Glomerular visceral epithelial cell (primary cell): ENCODE measurements at regions not wholly inside any gene's neighbourhood (a gene's known extent, or its start where the extent isn't known, plus 50 kb on each side); places are given as distances from the start of the nearest gene placed in this dataset.

Source experiments
- DNase-seq: peaks from one replicate; pipeline ENCODE4 v3.0.0-alpha.2; 2016; ENCODE audit errors: extremely low spot score

DNA sequence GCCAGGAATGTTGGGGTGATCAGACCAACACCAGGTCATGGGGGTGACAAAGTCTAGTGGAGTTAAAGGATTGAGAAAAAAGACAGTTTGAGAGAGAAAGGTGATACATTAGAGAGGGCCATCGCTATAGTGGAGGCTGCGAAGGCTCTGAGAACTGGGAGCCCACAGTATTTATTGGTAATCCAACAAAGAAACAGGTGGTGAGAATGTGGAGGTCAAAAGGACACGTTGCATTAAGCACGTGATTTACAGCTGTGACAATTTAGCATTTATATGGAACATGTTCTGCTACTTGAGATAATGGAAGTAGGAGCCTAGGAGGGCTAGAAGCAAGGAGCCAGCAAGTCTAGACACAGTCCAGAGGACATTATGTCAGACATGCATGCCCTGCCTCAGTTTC lies 2086.5 kb upstream of the C9orf72 start:
- no peak for DNase-seq

GRCh38 chr9:29668732-29669131 lies 2095.5 kb upstream of the C9orf72 start:
- DNase-seq: no peak

DNA sequence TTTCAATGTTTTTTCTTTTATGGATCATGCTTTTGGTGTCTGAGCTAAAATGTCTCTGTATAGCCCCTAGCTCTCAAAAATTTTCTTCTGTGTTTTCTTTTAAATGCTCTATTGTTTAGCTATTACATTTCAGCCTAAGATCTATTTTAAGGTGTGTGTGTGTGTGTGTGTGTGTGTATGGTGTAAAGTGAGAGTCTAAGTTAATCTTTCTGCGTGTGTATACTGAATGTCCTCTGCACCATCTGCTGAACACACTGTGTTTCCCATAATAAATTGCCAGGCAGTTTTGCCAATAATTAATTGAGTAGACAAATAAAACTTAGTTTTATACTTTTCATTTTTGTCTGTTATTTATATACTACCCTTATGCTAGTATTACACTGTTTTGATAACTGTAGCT lies 2096.3 kb upstream of the C9orf72 start:
- DNase-seq: no peak

GRCh38 chr9:29685531-29685930 lies 2112.2 kb upstream of the C9orf72 start:
- no peak for DNase-seq

DNA sequence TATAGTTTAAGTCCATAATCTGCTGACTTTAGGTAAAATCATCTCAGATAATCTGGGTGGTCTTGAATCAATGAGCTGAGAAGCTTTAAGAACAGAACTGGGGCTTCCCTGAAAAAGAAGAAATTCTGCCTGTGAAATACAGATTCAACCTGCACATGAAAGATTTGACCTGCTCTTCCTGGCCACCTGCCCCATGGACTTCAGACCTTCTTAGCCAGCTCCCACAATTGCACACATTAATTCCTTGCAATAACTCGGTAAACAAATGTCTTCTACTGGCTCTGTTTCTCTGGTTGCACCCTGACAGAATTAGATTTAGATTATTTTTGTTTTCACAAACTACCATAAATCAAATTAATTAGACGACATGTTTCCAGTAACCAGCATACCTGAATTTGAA lies 2117.9 kb upstream of the C9orf72 start:
- DNase-seq: no peak

- DNase-seq: peak; percentile 15
These were observed 2118.6 kb upstream of the C9orf72 start for GRCh38 chr9:29691758-29692407.

GRCh38 chr9:29697011-29697410 lies 2123.7 kb upstream of the C9orf72 start:
- DNase-seq: peak; percentile 4

DNA sequence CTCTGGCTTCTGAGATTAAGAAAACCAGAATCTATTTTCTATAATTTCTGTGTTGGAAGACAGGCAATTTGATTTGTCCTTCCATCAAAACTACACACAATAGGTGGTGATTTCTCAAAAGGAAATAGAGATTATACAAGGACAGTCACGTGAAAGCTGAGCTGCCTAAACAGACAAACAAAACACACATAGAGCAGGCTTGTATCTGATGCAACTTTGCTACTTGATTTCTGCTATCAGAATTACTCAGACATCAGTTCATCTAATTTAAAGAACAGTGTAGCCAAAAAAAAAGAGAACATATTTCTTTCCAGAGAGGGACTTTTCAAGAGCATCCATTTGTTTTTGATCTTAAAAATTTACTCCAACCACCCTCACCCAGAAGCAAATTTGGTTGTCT lies 2128.3 kb upstream of the C9orf72 start:
- no peak for DNase-seq

GRCh38 chr9:29701971-29702370 lies 2128.7 kb upstream of the C9orf72 start:
- no peak for DNase-seq

- DNase-seq: no peak
These were observed 2141.6 kb upstream of the C9orf72 start for GRCh38 chr9:29714860-29715259.

GRCh38 chr9:29717631-29718030 lies 2144.3 kb upstream of the C9orf72 start:
- DNase-seq: no peak

- DNase-seq: peak; percentile 59
These were observed 2156.9 kb upstream of the C9orf72 start for GRCh38 chr9:29730163-29730562.

DNA sequence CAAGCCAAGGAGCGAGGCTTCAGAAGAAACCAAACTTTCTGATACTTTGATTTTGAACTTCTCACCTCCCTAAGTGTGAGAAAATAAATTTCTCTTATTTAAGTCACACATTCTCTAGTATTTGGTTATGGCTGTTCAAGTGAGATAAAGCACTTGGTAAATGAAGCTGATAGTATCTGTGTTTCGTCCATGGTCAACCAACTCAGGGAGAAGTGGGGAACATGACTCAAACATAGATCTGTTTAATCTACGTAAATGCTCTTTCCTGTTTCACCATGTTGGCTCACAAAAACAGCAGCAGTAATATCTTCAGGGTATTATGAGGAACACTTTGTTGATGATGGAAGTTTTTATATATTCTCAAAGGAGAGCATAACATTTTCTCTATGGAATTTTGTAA lies 2167.2 kb upstream of the C9orf72 start:
- no peak for DNase-seq

DNA sequence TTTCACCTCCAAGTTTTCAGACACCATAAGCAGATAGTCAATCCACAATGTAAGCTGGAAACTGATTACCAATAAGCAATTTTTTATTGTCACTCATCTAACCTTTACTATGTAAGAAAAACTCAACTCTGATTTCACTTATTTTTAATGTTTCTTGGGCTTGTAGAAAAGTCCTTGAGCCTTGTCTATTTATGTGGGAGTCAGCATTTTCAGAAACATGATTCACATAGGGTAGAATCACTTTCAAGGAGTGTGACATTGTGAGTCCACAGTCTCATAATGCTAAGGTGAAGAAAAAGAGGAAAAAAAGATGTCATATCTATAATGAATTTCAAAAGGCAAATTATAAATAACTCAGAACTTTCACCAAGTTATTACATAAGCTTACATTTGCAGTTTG lies 2167.9 kb upstream of the C9orf72 start:
- no peak for DNase-seq

GRCh38 chr9:29750062-29750461 lies 2176.8 kb upstream of the C9orf72 start:
- DNase-seq: peak; percentile 70

- DNase-seq: no peak
These were observed 2177.9 kb upstream of the C9orf72 start for GRCh38 chr9:29751226-29751625.

- DNase-seq: no peak
These were observed 2180.4 kb upstream of the C9orf72 start for GRCh38 chr9:29753638-29754037.

DNA sequence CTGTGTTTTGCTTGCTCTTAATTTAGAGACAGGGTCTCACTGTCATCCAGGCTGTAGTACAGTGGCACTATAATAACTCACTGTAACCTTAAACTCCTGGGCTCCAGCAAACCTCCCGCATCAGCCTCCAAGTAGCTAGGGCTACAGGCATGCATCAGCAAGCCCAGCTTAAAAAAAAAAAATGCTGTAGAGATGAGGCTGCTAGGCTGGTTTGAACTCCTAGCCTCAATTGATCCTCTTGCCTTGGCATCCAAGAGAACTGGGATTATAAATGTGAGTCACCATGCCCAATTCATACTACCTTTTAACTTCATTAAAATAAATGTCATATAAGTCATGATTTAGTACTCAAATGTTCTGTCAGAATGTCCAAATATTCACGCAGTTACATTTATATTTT lies 2195.7 kb upstream of the C9orf72 start:
- no peak for DNase-seq

- DNase-seq: peak; percentile 30
These were observed 2200.4 kb upstream of the C9orf72 start for GRCh38 chr9:29773676-29774075.

DNA sequence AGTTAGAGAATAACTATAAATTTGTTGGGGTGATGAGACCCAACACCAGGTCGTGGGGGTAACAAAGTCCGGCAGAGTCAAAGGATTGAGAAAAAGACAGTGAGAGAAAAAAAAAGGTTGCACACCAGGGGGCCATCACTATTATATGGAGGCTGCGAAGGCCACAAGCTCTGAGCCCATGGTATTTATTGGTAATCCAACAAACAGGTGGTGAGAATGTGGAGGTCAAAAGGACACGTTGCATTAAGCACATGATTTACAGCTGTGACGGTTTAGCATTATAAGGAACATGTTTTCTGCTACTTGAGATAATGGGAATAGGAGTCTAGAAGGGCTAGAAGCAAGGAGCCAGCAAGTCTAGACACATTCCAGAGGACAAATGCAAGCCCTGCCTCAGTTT lies 2202.2 kb upstream of the C9orf72 start:
- no peak for DNase-seq

GRCh38 chr9:29778281-29778849 lies 2205.1 kb upstream of the C9orf72 start:
- DNase-seq: no peak

DNA sequence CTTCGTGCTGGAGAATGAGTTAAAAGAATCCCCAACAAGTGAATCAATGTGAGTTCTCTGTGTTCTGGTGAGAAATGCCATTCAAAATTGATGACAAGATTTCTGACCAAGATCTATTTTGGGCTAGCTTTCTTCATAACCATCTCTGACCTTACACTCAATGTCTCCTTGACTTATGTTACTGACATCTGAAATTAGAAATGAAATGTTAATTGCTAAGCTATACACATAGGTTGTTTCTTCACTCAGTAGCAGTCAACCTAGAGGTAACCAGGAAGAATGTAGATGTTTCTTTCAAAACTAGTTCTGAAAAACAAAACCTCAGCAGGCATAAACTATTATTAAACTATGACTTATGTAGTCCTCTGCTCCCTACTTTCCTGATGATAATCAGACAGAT lies 2220.7 kb upstream of the C9orf72 start:
- DNase-seq: no peak

DNA sequence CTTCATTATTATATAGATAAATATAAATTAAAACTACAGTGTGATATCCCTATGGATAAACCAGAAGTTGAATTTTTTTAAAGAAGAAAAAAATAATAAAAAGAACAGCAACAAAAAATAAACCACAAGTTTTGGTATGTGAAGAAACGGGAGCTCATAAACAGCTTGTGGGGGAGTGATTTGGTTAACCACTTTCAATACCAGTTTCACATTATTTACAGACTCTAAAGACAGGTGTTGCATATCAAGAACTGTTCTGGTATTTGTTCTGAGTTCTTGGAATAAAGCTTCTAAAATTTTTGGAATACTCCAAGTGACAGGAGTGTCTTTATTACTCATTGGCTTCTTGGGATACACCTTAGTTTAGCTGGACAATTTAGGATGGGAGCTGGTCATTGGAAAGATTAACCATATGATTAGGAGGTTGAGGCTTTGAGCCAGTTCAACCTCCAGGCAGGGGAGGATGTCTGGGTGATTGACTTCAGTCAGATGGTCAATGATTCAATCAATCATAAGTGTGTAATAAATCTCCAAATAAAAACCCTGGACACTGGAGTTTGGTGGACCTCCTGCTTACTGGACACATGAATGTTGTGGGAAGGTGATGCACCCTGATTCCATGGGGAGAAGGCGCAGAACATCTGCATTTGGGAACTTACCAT lies 2223.1 kb upstream of the C9orf72 start:
- DNase-seq: no peak
